Common myeloid progenitor, CD34-positive (primary cell): ENCODE measurements at regions not wholly inside any gene's neighbourhood (a gene's known extent, or its start where the extent isn't known, plus 50 kb on each side); places are given as distances from the start of the nearest gene placed in this dataset.
A peak's percentile ranks its signal among the peaks of the same experiment; 100 is the strongest.

Experiments used
- CTCF ChIA-PET: fragments of 350-600 bp; sonication (Branson Sonifier 250); formaldehyde crosslinking; loops from one replicate; lab custom pipeline; 2021; ENCODE audit warnings: antibody characterized with exemption; lab: Charles Lee
- POLR2A ChIA-PET: fragments of 350-600 bp; sonication (Branson Sonifier 250); formaldehyde crosslinking; loops from one replicate; lab custom pipeline; 2021; ENCODE audit warnings: antibody characterized with exemption; lab: Charles Lee
- DNase-seq, 3 donors: peaks; one replicate each; pipeline versions ENCODE4 v3.0.0 to v3.0.0-alpha.2; 2013
- H3K27ac ChIP-seq, 2 experiments: 1 replicate in 1 of 2; 2 replicates in 1 of 2; pipeline ENCODE4 v1.7.0; 2013; ENCODE audit warnings: inconsistent platforms in 2 of 2, low read length in 2 of 2, mild to moderate bottlenecking in 2 of 2, low read depth in 1 of 2, moderate library complexity in 1 of 2; ENCODE audit not compliant: severe bottlenecking in 2 of 2, insufficient read depth in 1 of 2, poor library complexity in 1 of 2
- H3K27me3 ChIP-seq, 5 experiments: replicated peaks in 2 of 5; 1 replicate in 3 of 5; 2 replicates in 2 of 5; pipeline versions ENCODE4 v1.6.1 to v1.7.0; 2013; ENCODE audit warnings: low read length in 4 of 5, mild to moderate bottlenecking in 2 of 5, moderate library complexity in 2 of 5, inconsistent platforms in 1 of 5; ENCODE audit not compliant: insufficient read depth in 5 of 5, control insufficient read depth in 4 of 5
- H3K36me3 ChIP-seq, 4 experiments: 1 replicate in 2 of 4; 2 replicates in 2 of 4; pipeline versions ENCODE4 v1.6.1 to v1.7.0; 2013; ENCODE audit warnings: low read length in 3 of 4, control low read depth in 1 of 4, mild to moderate bottlenecking in 1 of 4; ENCODE audit not compliant: control insufficient read depth in 4 of 4, insufficient read depth in 4 of 4
- H3K4me1 ChIP-seq, 4 experiments: 1 replicate in 3 of 4; 2 replicates in 1 of 4; pipeline versions ENCODE4 v1.6.1 to v1.7.1; 2013; ENCODE audit warnings: low read length in 3 of 4, mild to moderate bottlenecking in 3 of 4, control low read depth in 1 of 4, inconsistent platforms in 1 of 4, moderate library complexity in 1 of 4; ENCODE audit not compliant: control insufficient read depth in 4 of 4, insufficient read depth in 4 of 4; ENCODE audit errors: control extremely low read depth in 1 of 4
- H3K4me3 ChIP-seq, 7 experiments: 1 replicate in 4 of 7; 2 replicates in 3 of 7; pipeline versions ENCODE4 v1.5.1 to v1.7.0; 2013; ENCODE audit warnings: mild to moderate bottlenecking in 7 of 7, low read length in 6 of 7, moderate library complexity in 6 of 7, inconsistent platforms in 2 of 7, low read depth in 2 of 7, control low read depth in 1 of 7; ENCODE audit not compliant: insufficient read depth in 4 of 7, control insufficient read depth in 1 of 7; ENCODE audit errors: extremely low read depth in 1 of 7
- H3K9me3 ChIP-seq, 5 experiments: 1 replicate in 4 of 5; 2 replicates in 1 of 5; pipeline versions ENCODE4 v1.6.1 to v1.7.1; 2013; ENCODE audit warnings: low read length in 4 of 5, mild to moderate bottlenecking in 2 of 5, inconsistent platforms in 1 of 5, low read depth in 1 of 5, moderate library complexity in 1 of 5; ENCODE audit not compliant: control insufficient read depth in 4 of 5, insufficient read depth in 2 of 5; ENCODE audit errors: control extremely low read depth in 1 of 5
- WGBS: methylation state at CpG from one replicate; pipeline ENCODE4 v1.1.5; 2013; ENCODE audit not compliant: insufficient coverage; 5-methylcytosine and 5-hydroxymethylcytosine counted together

DNA sequence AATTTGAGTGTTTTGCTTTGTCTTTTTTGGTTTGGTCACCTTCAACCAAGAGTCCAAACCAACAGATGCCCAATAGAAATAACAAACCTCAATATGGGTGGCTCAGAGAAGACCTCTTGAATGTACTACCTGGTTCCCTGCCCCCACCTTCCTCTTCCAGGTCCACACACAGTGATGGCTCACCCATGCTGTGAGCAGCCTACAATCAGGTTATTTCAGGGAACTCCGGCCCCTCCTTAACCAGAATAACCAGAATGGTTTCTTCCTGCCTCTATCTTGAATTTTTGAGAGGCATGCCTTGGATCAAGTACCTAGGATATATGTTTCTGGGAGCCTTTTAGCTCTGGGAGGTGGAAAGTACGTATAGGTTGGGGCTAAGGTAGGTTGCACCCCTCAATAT is 327.1 kb upstream of the PRDM1 start:
- POLR2A ChIA-PET: no interaction called here
- Histone ChIP-seq H3K4me1 (no peaks in the 10 kb centered on the region), H3K4me3 (no peak overlapping the region), H3K27ac (no peak overlapping the region), H3K36me3 (no peaks in the 10 kb centered on the region), H3K9me3 (no peaks in the 10 kb centered on the region), H3K27me3 (no peaks in the 10 kb centered on the region)
- no peak for DNase-seq
- no CpG with 5 or more reads among the region's 2 CpGs for WGBS
- CTCF ChIA-PET: no interaction called here

DNA sequence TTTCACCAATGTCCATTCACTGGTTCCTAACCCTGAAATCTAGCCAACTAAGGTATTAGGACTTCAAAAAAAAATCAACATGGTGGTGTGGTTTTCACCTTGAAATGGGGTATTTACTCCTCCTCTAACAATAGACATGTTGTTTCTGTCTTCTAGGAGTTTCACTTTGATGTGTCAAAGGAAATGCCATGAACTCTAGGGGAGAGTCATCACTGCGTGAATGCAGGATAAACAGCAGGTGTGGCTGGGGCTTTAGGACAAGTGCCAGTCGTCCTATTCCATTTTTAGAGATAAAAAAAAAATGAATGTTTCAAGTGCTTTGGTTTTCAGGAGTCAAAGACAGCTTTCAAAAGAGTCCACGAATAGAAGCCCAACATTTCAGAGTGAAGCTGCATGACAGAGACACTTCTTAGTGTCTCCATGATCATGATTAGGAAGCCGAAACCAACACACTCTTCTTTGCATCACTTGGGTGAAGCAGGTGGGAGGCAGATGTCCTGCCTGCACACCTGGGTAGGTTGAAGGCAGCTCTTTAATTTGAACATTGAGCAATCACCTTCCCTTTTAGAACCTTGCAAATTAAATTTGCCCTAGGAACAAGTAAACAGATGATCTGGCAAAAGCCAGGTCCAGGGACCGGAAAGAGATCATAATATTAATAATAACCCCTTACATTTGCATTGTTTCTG is 328.5 kb upstream of the PRDM1 start:
- WGBS: 88% methylated on average over 5 of the region's 5 CpGs
- no peaks in the 10 kb centered on the region for H3K36me3 ChIP-seq
- no peak overlapping the region for H3K4me3 ChIP-seq
- H3K4me1 ChIP-seq: no peaks in the 10 kb centered on the region
- CTCF ChIA-PET: no interaction called here
- no peak overlapping the region for H3K27ac ChIP-seq
- H3K27me3 ChIP-seq: no peaks in the 10 kb centered on the region
- DNase-seq: no peak
- POLR2A ChIA-PET: interaction anchor here (0.7 kb wide), 1 partner anchor 8 kb away, joined by 3 read pairs; no protein-coding TSS in a partner anchor
- H3K9me3 ChIP-seq: no peaks in the 10 kb centered on the region

DNA sequence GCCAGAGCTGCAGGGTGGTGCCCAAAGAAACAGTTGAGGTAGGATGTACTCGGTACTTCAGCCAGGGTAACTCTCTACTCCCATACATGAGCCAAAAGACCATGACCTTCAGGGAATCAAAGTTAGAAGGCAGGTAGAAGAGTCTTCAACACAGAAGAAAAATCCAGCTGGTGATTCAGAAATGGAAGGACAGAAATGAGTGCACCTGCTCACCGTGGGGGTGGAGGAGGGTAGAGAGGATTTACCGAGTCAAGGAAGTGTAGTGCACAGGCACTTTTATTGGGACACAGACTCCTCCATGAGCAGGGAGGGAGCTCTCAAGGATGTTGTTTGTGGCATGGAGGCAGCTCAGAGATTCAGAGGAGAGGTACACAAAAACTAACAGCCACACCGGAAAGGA is 330.3 kb upstream of the PRDM1 start:
- CTCF ChIA-PET: no interaction called here

GRCh38 chr6:105753620-105754211 is 332.4 kb upstream of the PRDM1 start:
- DNase-seq: no peak
- Histone ChIP-seq H3K9me3 (no peaks in the 10 kb centered on the region), H3K27ac (no peak overlapping the region), H3K4me3 (no peak overlapping the region), H3K36me3 (no peaks in the 10 kb centered on the region), H3K4me1 (no peaks in the 10 kb centered on the region), H3K27me3 (no peaks in the 10 kb centered on the region)
- ChIA-PET CTCF (no interaction called here), POLR2A (interaction anchor here (0.6 kb wide), 1 partner anchor 394 kb away, joined by 5 read pairs; no protein-coding TSS in a partner anchor)
- WGBS: 96% methylated on average over 5 of the region's 6 CpGs

More for the DNA sequence above, 330.3 kb upstream of the PRDM1 start:
- no peak overlapping the region for H3K4me3 ChIP-seq
- no peaks in the 10 kb centered on the region for H3K36me3 ChIP-seq
- H3K27me3 ChIP-seq: no peaks in the 10 kb centered on the region
- no peak overlapping the region for H3K27ac ChIP-seq
- H3K9me3 ChIP-seq: no peaks in the 10 kb centered on the region
- DNase-seq: no peak
- POLR2A ChIA-PET: no interaction called here
- no peaks in the 10 kb centered on the region for H3K4me1 ChIP-seq
- 100% methylated on average over 3 of the region's 4 CpGs for WGBS

GRCh38 chr6:105753207-105753606 is 332.9 kb upstream of the PRDM1 start:
- no peaks in the 10 kb centered on the region for H3K36me3 ChIP-seq
- POLR2A ChIA-PET: no interaction called here
- H3K27ac ChIP-seq: no peak overlapping the region
- H3K9me3 ChIP-seq: no peaks in the 10 kb centered on the region
- H3K4me1 ChIP-seq: no peaks in the 10 kb centered on the region
- 100% methylated on average over 4 of the region's 8 CpGs for WGBS
- CTCF ChIA-PET: no interaction called here
- H3K27me3 ChIP-seq: no peaks in the 10 kb centered on the region
- H3K4me3 ChIP-seq: no peak overlapping the region
- DNase-seq: no peak

- Histone ChIP-seq H3K4me3 (no peak overlapping the region), H3K36me3 (no peaks in the 10 kb centered on the region), H3K9me3 (no peaks in the 10 kb centered on the region), H3K27ac (no peak overlapping the region), H3K4me1 (peaks cover 12 to 18% (median 14%) of the 10 kb centered on the region in 4 experiments), H3K27me3 (no peaks in the 10 kb centered on the region)
- 100% methylated on average over 2 of the region's 3 CpGs for WGBS
- POLR2A ChIA-PET: interaction anchor here (0.5 kb wide), 1 partner anchor 16 kb away, joined by 3 read pairs; no protein-coding TSS in a partner anchor
- CTCF ChIA-PET: interaction anchor here (0.8 kb wide), 1 partner anchor 17 kb away, joined by 3 read pairs; no protein-coding TSS in a partner anchor
- no peak for DNase-seq
Observed at GRCh38 chr6:105750089-105750488, 336.0 kb upstream of the PRDM1 start.

DNA sequence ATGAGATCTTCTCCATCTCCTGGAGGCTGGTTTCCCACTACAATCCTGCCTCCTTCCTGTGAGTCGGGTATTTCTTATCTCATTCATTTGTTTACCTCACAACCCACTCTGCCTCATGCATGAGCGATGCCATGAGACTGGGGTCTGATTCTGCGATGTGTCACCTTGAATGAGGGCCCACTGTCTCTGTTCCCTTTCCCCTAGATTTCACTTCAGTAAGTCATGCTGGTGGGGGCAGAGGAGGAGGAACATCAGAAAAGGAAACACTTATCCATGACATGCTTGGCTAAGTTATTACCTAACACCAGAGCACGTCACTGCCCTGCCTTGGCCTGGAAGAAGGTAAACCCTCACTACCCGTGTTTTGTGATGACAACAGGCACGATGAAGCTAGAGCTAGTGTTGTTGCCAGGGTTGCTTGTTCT is 337.4 kb upstream of the PRDM1 start:
- ChIA-PET POLR2A (no interaction called here), CTCF (no interaction called here)
- no peaks in the 10 kb centered on the region for H3K9me3 ChIP-seq
- no peaks in the 10 kb centered on the region for H3K27me3 ChIP-seq
- H3K36me3 ChIP-seq: no peaks in the 10 kb centered on the region
- no peak overlapping the region for H3K27ac ChIP-seq
- H3K4me1 ChIP-seq: peaks cover 12 to 18% (median 14%) of the 10 kb centered on the region in 4 experiments
- DNase-seq: peak in 2 of 3 donors; percentile 31 to 36
- 67% methylated on average over 5 of the region's 6 CpGs for WGBS
- H3K4me3 ChIP-seq: no peak overlapping the region
